Neural cell (in vitro differentiated cells): ENCODE measurements at regions not wholly inside any gene's neighbourhood (a gene's known extent, or its start where the extent isn't known, plus 50 kb on each side); places are given as distances from the start of the nearest gene placed in this dataset.

Experiments
- H2AFZ ChIP-seq: fragments of 200-600, 300-800 bp; sonication (generic), shearing (Covaris generic); 2 replicates; pipeline ENCODE4 v1.6.0; 2014; ENCODE audit warnings: low read depth, mild to moderate bottlenecking, antibody characterized with exemption, low read length, moderate library complexity
- H3F3A ChIP-seq: fragments of 200-600 bp; shearing (Covaris generic); 2 replicates; pipeline ENCODE4 v1.6.1; 2016; ENCODE audit warnings: mild to moderate bottlenecking, moderate library complexity, mixed read lengths, antibody characterized with exemption, low read length; ENCODE audit not compliant: insufficient read depth, poor library complexity, severe bottlenecking
- H3K27ac ChIP-seq: fragments of 200-600, 300-800 bp; sonication (generic), shearing (Covaris generic); 2 replicates; pipeline ENCODE4 v1.5.1; 2014; ENCODE audit warnings: mild to moderate bottlenecking, low read length, moderate library complexity
- H3K27me3 ChIP-seq: fragments of 300-800, 200-600 bp; sonication (generic), shearing (Covaris generic); 2 replicates; pipeline ENCODE4 v1.6.0; 2014; ENCODE audit warnings: mild to moderate bottlenecking, low read depth, low read length, moderate library complexity; ENCODE audit not compliant: insufficient read depth
- H3K36me3 ChIP-seq: fragments of 300-800, 200-600 bp; sonication (generic), shearing (Covaris generic); 2 replicates; pipeline ENCODE4 v1.5.1; 2014; ENCODE audit warnings: mild to moderate bottlenecking, antibody characterized with exemption, low read length, moderate library complexity; ENCODE audit not compliant: insufficient read depth
- H3K4me2 ChIP-seq: fragments of 300-800, 200-600 bp; sonication (generic), shearing (Covaris generic); 2 replicates; pipeline ENCODE4 v1.6.0; 2014; ENCODE audit warnings: mild to moderate bottlenecking, low read length
- H3K4me3 ChIP-seq: fragments of 300-800, 200-600 bp; sonication (generic), shearing (Covaris generic); 2 replicates; pipeline ENCODE4 v1.5.1; 2014; ENCODE audit warnings: mild to moderate bottlenecking, low read length, moderate library complexity
- H3K79me2 ChIP-seq: fragments of 200-600 bp; shearing (Covaris generic); replicated peaks from 2 replicates; pipeline ENCODE4 v1.6.0; 2014; ENCODE audit warnings: mild to moderate bottlenecking, low read length, moderate library complexity; ENCODE audit not compliant: insufficient read depth
- H3K9ac ChIP-seq: fragments of 300-800, 200-600 bp; sonication (generic), shearing (Covaris generic); 2 replicates; pipeline ENCODE4 v1.6.1; 2016; ENCODE audit warnings: mild to moderate bottlenecking, low read length, mixed read lengths
- H3K9me2 ChIP-seq: fragments of 200-600 bp; shearing (Covaris generic); 2 replicates; pipeline ENCODE4 v1.6.1; 2016; ENCODE audit warnings: mild to moderate bottlenecking, low read length, mixed read lengths; ENCODE audit not compliant: insufficient read depth
- H3K9me3 ChIP-seq: fragments of 200-600, 300-800 bp; sonication (generic), shearing (Covaris generic); 2 replicates; pipeline ENCODE4 v1.6.1; 2016; ENCODE audit warnings: mild to moderate bottlenecking, mixed run types, low read length, moderate library complexity, mixed read lengths
- H4K20me1 ChIP-seq: fragments of 200-600 bp; shearing (Covaris generic); 2 replicates; pipeline ENCODE4 v1.6.1; 2016; ENCODE audit warnings: mild to moderate bottlenecking, mixed run types; ENCODE audit not compliant: insufficient read depth
- CTCF ChIP-seq: fragments of 450-650 bp; IDR thresholded peaks from 2 replicates; pipeline ENCODE4 v1.5.1; 2014; ENCODE audit warnings: antibody characterized with exemption, mild to moderate bottlenecking, moderate library complexity; ENCODE audit not compliant: poor library complexity, severe bottlenecking
- EP300 ChIP-seq: fragments of 450-650 bp; conservative IDR thresholded peaks from 2 replicates; pipeline ENCODE4 v1.6.1; 2014; ENCODE audit warnings: antibody characterized with exemption, mild to moderate bottlenecking, moderate library complexity; ENCODE audit not compliant: poor library complexity, severe bottlenecking
- EZH2 ChIP-seq: fragments of 200-600, 300-800 bp; shearing (Covaris generic), sonication (generic); IDR thresholded peaks from 2 replicates; pipeline ENCODE4 v1.6.1; 2014; ENCODE audit warnings: antibody characterized with exemption, low read length, borderline replicate concordance, mild to moderate bottlenecking; ENCODE audit not compliant: insufficient read depth, poor library complexity, severe bottlenecking
- MXI1 ChIP-seq: fragments of 450-650 bp; conservative IDR thresholded peaks from 2 replicates; pipeline ENCODE4 v1.6.1; 2014; ENCODE audit warnings: antibody characterized with exemption, mild to moderate bottlenecking; ENCODE audit not compliant: poor library complexity, severe bottlenecking
- POLR2AphosphoS5 ChIP-seq: IDR thresholded peaks from 2 replicates; pipeline ENCODE4 v1.6.1; 2012
- RAD21 ChIP-seq: fragments of 450-650 bp; conservative IDR thresholded peaks from 2 replicates; pipeline ENCODE4 v1.6.1; 2014; ENCODE audit warnings: antibody characterized with exemption, mild to moderate bottlenecking, moderate library complexity
- REST ChIP-seq: IDR thresholded peaks from 2 replicates; pipeline ENCODE4 v1.6.1; 2012; ENCODE audit warnings: borderline replicate concordance
- SMC3 ChIP-seq: fragments of 450-650 bp; conservative IDR thresholded peaks from 2 replicates; pipeline ENCODE4 v1.6.1; 2014; ENCODE audit warnings: antibody characterized with exemption, mild to moderate bottlenecking, moderate library complexity; ENCODE audit not compliant: poor library complexity
- TAF1 ChIP-seq: IDR thresholded peaks from 2 replicates; pipeline ENCODE4 v1.6.1; 2012; ENCODE audit warnings: low read depth

GRCh38 chr19:27884376-27884775, 1328.6 kb downstream of the UQCRFS1 start:
- Histone ChIP-seq H3K79me2 (no peaks in the 10 kb centered on the region), H3K9me3 (peaks cover 7% of the 10 kb centered on the region), H3K4me2 (no peak overlapping the region), H3K9ac (no peak overlapping the region), H3K27ac (no peak overlapping the region), H3K4me3 (no peak overlapping the region), H3K27me3 (no peaks in the 10 kb centered on the region), H3K36me3 (no peaks in the 10 kb centered on the region), H3K9me2 (no peaks in the 10 kb centered on the region), H3F3A (no peaks in the 10 kb centered on the region), H4K20me1 (no peaks in the 10 kb centered on the region), H2AFZ (no peak overlapping the region)
- no peak for TF ChIP-seq TAF1
- TF ChIP-seq RAD21: no peak
- TF ChIP-seq EZH2: no peak
- no peak for TF ChIP-seq EP300
- no peak for TF ChIP-seq REST
- TF ChIP-seq CTCF: no peak
- TF ChIP-seq SMC3: no peak
- no peak for TF ChIP-seq POLR2AphosphoS5
- TF ChIP-seq MXI1: no peak

- Histone ChIP-seq H3F3A (no peaks in the 10 kb centered on the region), H3K9me3 (peaks cover 4% of the 10 kb centered on the region), H3K4me3 (no peak overlapping the region), H3K36me3 (no peaks in the 10 kb centered on the region), H3K9me2 (no peaks in the 10 kb centered on the region), H3K27ac (no peak overlapping the region), H4K20me1 (no peaks in the 10 kb centered on the region), H3K4me2 (no peak overlapping the region), H2AFZ (no peak overlapping the region), H3K79me2 (no peaks in the 10 kb centered on the region), H3K27me3 (no peaks in the 10 kb centered on the region), H3K9ac (no peak overlapping the region)
- no peak for TF ChIP-seq TAF1
- TF ChIP-seq SMC3: no peak
- no peak for TF ChIP-seq EZH2
Measured at GRCh38 chr19:27881213-27881612, 1331.7 kb downstream of the UQCRFS1 start.

GRCh38 chr19:27876976-27877512, 1335.9 kb downstream of the UQCRFS1 start:
- H2AFZ ChIP-seq: no peak overlapping the region
- H3K79me2 ChIP-seq: no peaks in the 10 kb centered on the region
- no peaks in the 10 kb centered on the region for H3K36me3 ChIP-seq
- no peaks in the 10 kb centered on the region for H3F3A ChIP-seq
- no peaks in the 10 kb centered on the region for H4K20me1 ChIP-seq
- no peak overlapping the region for H3K4me3 ChIP-seq
- TF ChIP-seq POLR2AphosphoS5 (no peak), EP300 (no peak), REST (no peak), TAF1 (no peak), RAD21 (no peak), MXI1 (no peak), EZH2 (no peak), SMC3 (no peak), CTCF (no peak)
- H3K9me3 ChIP-seq: peaks cover 4% of the 10 kb centered on the region
- no peaks in the 10 kb centered on the region for H3K27me3 ChIP-seq
- no peak overlapping the region for H3K9ac ChIP-seq
- H3K4me2 ChIP-seq: no peak overlapping the region
- H3K27ac ChIP-seq: no peak overlapping the region
- no peaks in the 10 kb centered on the region for H3K9me2 ChIP-seq
